Smooth muscle cell (in vitro differentiated cells): ENCODE measurements at regions not wholly inside any gene's neighbourhood (a gene's known extent, or its start where the extent isn't known, plus 50 kb on each side); places are given as distances from the start of the nearest gene placed in this dataset.

ENCODE experiments used
- DNase-seq: peaks from one replicate; lab custom pipeline; 2025; ENCODE audit not compliant: unreplicated experiment; lab: John Stamatoyannopoulos, UW
- H2AFZ ChIP-seq: fragments of 200-600 bp; sonication (generic); 2 replicates; pipeline ENCODE4 v1.6.0; 2016; ENCODE audit warnings: antibody characterized with exemption, low read depth, mild to moderate bottlenecking
- H3F3A ChIP-seq: fragments of 200-600 bp; sonication (generic); 2 replicates; pipeline ENCODE4 v1.6.0; 2017; ENCODE audit warnings: antibody characterized with exemption, low read depth
- H3K27ac ChIP-seq: fragments of 200-600 bp; sonication (generic); 2 replicates; pipeline ENCODE4 v1.5.1; 2016; ENCODE audit warnings: low read depth, mild to moderate bottlenecking
- H3K27me3 ChIP-seq: fragments of 200-600 bp; sonication (generic); 2 replicates; pipeline ENCODE4 v1.6.1; 2016; ENCODE audit warnings: low read depth, mild to moderate bottlenecking
- H3K36me3 ChIP-seq: fragments of 200-600 bp; sonication (generic); 2 replicates; pipeline ENCODE4 v1.5.1; 2016; ENCODE audit warnings: low read depth
- H3K4me1 ChIP-seq: fragments of 200-600 bp; sonication (generic); 2 replicates; pipeline ENCODE4 v1.5.1; 2016; ENCODE audit warnings: low read depth
- H3K4me2 ChIP-seq: fragments of 200-600 bp; sonication (generic); 2 replicates; pipeline ENCODE4 v1.6.0; 2016; ENCODE audit warnings: mild to moderate bottlenecking
- H3K4me3 ChIP-seq: fragments of 200-600 bp; sonication (generic); 2 replicates; pipeline ENCODE4 v1.5.1; 2016; ENCODE audit warnings: mild to moderate bottlenecking
- H3K79me2 ChIP-seq: fragments of 200-600 bp; sonication (generic); 2 replicates; pipeline ENCODE4 v1.6.0; 2016; ENCODE audit warnings: low read depth, mild to moderate bottlenecking
- H3K9ac ChIP-seq: fragments of 200-600 bp; sonication (generic); 2 replicates; pipeline ENCODE4 v1.6.0; 2016; ENCODE audit warnings: low read depth
- H3K9me3 ChIP-seq: fragments of 200-600 bp; sonication (generic); replicated peaks from 2 replicates; pipeline ENCODE4 v1.5.1; 2016; ENCODE audit warnings: low read depth
- H4K20me1 ChIP-seq: fragments of 200-600 bp; sonication (generic); 2 replicates; pipeline ENCODE4 v1.6.0; 2016; ENCODE audit warnings: low read depth
- CTCF ChIP-seq: fragments of 200-600 bp; sonication (generic); IDR thresholded peaks from 2 replicates; pipeline ENCODE4 v1.5.1; 2017; ENCODE audit warnings: borderline replicate concordance, mild to moderate bottlenecking, antibody characterized with exemption; ENCODE audit not compliant: insufficient read depth, poor library complexity, severe bottlenecking
- WGBS: methylation state at CpG from one replicate; pipeline ENCODE4 v1.1.7; 2016; ENCODE audit warnings: low lambda C conversion rate; 5-methylcytosine and 5-hydroxymethylcytosine counted together

- no peak for TF ChIP-seq CTCF
- no peaks in the 10 kb centered on the region for H3K79me2 ChIP-seq
- H3K4me2 ChIP-seq = no peak overlapping the region
- H3K27me3 ChIP-seq = no peaks in the 10 kb centered on the region
- no peaks in the 10 kb centered on the region for H3K4me1 ChIP-seq
- no peak overlapping the region for H3K4me3 ChIP-seq
- no peaks in the 10 kb centered on the region for H4K20me1 ChIP-seq
- H3K36me3 ChIP-seq = no peaks in the 10 kb centered on the region
- no peak overlapping the region for H3K9ac ChIP-seq
- no peak for DNase-seq
- no peaks in the 10 kb centered on the region for H3F3A ChIP-seq
- H3K27ac ChIP-seq = no peak overlapping the region
- H2AFZ ChIP-seq = no peak overlapping the region
- peaks cover 6% of the 10 kb centered on the region for H3K9me3 ChIP-seq
Observed at GRCh38 chr3:82942041-82942440, 1180.6 kb upstream of the GBE1 start.

GRCh38 chr3:82940124-82940523 is 1178.7 kb upstream of the GBE1 start:
- peaks cover 6% of the 10 kb centered on the region for H3K9me3 ChIP-seq
- H3K4me3 ChIP-seq = no peak overlapping the region
- DNase-seq = no peak
- H3K27me3 ChIP-seq = no peaks in the 10 kb centered on the region
- H2AFZ ChIP-seq = no peak overlapping the region
- no peaks in the 10 kb centered on the region for H3K4me1 ChIP-seq
- no peak overlapping the region for H3K4me2 ChIP-seq
- no peaks in the 10 kb centered on the region for H3K36me3 ChIP-seq
- no peak overlapping the region for H3K27ac ChIP-seq
- H4K20me1 ChIP-seq = no peaks in the 10 kb centered on the region
- TF ChIP-seq CTCF = no peak
- no peaks in the 10 kb centered on the region for H3F3A ChIP-seq
- H3K9ac ChIP-seq = no peak overlapping the region
- H3K79me2 ChIP-seq = no peaks in the 10 kb centered on the region
- WGBS = 94% methylated on average over 16 of the region's 16 CpGs

GRCh38 chr3:82939491-82940097 is 1178.1 kb upstream of the GBE1 start:
- Histone ChIP-seq H3K9ac (no peak overlapping the region), H3K4me2 (no peak overlapping the region), H3K4me1 (no peaks in the 10 kb centered on the region), H3K9me3 (peaks cover 3% of the 10 kb centered on the region), H3K4me3 (no peak overlapping the region), H3F3A (no peaks in the 10 kb centered on the region), H4K20me1 (no peaks in the 10 kb centered on the region), H2AFZ (no peak overlapping the region), H3K27me3 (no peaks in the 10 kb centered on the region), H3K27ac (no peak overlapping the region), H3K36me3 (no peaks in the 10 kb centered on the region), H3K79me2 (no peaks in the 10 kb centered on the region)
- 93% methylated on average over 12 of the region's 12 CpGs for WGBS
- no peak for TF ChIP-seq CTCF
- DNase-seq = no peak

- no peaks in the 10 kb centered on the region for H4K20me1 ChIP-seq
- no peaks in the 10 kb centered on the region for H3K36me3 ChIP-seq
- H3K9me3 ChIP-seq = no peaks in the 10 kb centered on the region
- no peaks in the 10 kb centered on the region for H3K4me1 ChIP-seq
- H3F3A ChIP-seq = no peaks in the 10 kb centered on the region
- TF ChIP-seq CTCF = no peak
- H3K27me3 ChIP-seq = no peaks in the 10 kb centered on the region
- H3K79me2 ChIP-seq = no peaks in the 10 kb centered on the region
- H3K4me2 ChIP-seq = no peak overlapping the region
- H2AFZ ChIP-seq = no peak overlapping the region
- no peak overlapping the region for H3K4me3 ChIP-seq
- no peak overlapping the region for H3K27ac ChIP-seq
- 94% methylated on average over 19 of the region's 19 CpGs for WGBS
- DNase-seq = no peak
- H3K9ac ChIP-seq = no peak overlapping the region
Observed at GRCh38 chr3:82938821-82939328, 1177.4 kb upstream of the GBE1 start.
